ENCODE measurements at regions not wholly inside any gene's neighbourhood (a gene's known extent, or its start where the extent isn't known, plus 50 kb on each side); places are given as distances from the start of the nearest gene placed in this dataset.

GRCh38 chr5:75975496-75975895, 107.7 kb upstream of the SV2C start:
- no peak overlapping the region for H3K4me3 Mint-ChIP-seq
- H3K27me3 Mint-ChIP-seq, result peaks cover 36 to 52% of the 10 kb centered on the region in 2 donors
- no peaks in the 10 kb centered on the region for H3K4me1 Mint-ChIP-seq (ENCODE audit: low read depth in 2 of 2)
- DNase-seq (no peak), ATAC-seq (replicated peaks) (no peak)
- no peaks in the 10 kb centered on the region for H3K36me3 Mint-ChIP-seq (ENCODE audit: insufficient read depth)
- H3K9me3 Mint-ChIP-seq, result peaks cover 0 to 9% of the 10 kb centered on the region in 2 donors
- no peak overlapping the region for H3K27ac Mint-ChIP-seq

- no peak for DNase-seq
- no peak overlapping the region for H3K4me3 Mint-ChIP-seq
- peaks cover 2 to 8% of the 10 kb centered on the region in 2 donors for H3K9me3 Mint-ChIP-seq
- no peaks in the 10 kb centered on the region for H3K4me1 Mint-ChIP-seq (ENCODE audit: low read depth in 2 of 2)
- ATAC-seq (replicated peaks), result no peak
- peaks cover 62 to 63% of the 10 kb centered on the region in 2 donors for H3K27me3 Mint-ChIP-seq
- no peak overlapping the region for H3K27ac Mint-ChIP-seq
- no peaks in the 10 kb centered on the region for H3K36me3 Mint-ChIP-seq (ENCODE audit: insufficient read depth)
These were observed 117.9 kb upstream of the SV2C start for GRCh38 chr5:75965292-75965691.

DNA sequence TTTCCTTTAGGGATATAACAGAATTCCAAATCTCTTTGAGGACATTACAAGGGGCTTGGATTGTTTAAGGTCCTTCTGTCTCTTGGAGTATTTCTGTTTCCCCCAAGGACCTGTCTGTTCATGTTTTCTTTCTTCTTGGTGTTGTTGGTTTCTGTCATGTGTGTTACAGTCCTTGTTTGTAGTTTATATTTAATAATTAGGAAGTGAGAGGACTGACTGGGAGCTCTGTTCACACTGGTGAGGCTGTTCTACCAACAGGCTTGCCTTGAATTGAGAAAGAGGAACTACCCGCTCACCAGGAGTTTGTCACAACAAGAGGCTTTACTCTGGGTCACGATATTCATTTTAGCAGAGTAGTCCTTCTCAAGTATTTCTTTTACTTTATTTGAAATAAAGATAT, 119.2 kb upstream of the SV2C start:
- no peak overlapping the region for H3K27ac Mint-ChIP-seq
- H3K4me3 Mint-ChIP-seq, result no peak overlapping the region
- no peak for ATAC-seq (replicated peaks)

GRCh38 chr5:75963554-75963953, 119.6 kb upstream of the SV2C start:
- Mint-ChIP-seq H3K4me3 (no peak overlapping the region), H3K27me3 (peaks cover 55 to 64% of the 10 kb centered on the region in 2 donors), H3K9me3 (peaks cover 2 to 6% of the 10 kb centered on the region in 2 donors), H3K4me1 (ENCODE audit: low read depth in 2 of 2) (no peaks in the 10 kb centered on the region), H3K27ac (no peak overlapping the region), H3K36me3 (ENCODE audit: insufficient read depth) (no peaks in the 10 kb centered on the region)
- ATAC-seq (replicated peaks) (no peak), DNase-seq (no peak)

More for the DNA sequence above, 119.2 kb upstream of the SV2C start:
- Mint-ChIP-seq H3K9me3 (peaks cover 2 to 8% of the 10 kb centered on the region in 2 donors), H3K27me3 (peaks cover 55 to 61% of the 10 kb centered on the region in 2 donors), H3K36me3 (ENCODE audit: insufficient read depth) (no peaks in the 10 kb centered on the region), H3K4me1 (ENCODE audit: low read depth in 2 of 2) (no peaks in the 10 kb centered on the region)
- no peak for DNase-seq

DNA sequence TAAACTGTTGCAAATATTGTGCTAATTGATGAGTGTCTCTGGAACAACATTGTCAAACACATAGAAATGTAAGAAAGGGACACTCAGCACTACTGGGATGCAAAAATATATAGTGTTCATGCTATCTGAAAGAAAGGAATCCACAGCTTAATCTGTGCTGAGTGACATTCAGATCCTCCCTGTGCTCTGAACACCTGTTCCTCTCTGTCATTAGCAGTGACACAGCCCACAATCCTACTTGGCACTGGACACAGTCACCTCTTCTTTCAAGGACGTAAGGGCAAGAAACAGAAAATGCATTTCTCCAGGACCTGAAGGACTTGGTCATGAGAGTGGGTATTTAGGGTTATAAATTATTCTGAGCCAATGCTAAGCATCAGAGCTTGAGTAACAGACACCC, 121.4 kb upstream of the SV2C start:
- H3K4me3 Mint-ChIP-seq, result no peak overlapping the region
- no peaks in the 10 kb centered on the region for H3K36me3 Mint-ChIP-seq (ENCODE audit: insufficient read depth)
- no peaks in the 10 kb centered on the region for H3K4me1 Mint-ChIP-seq (ENCODE audit: low read depth in 2 of 2)
- peaks cover 52 to 59% of the 10 kb centered on the region in 2 donors for H3K27me3 Mint-ChIP-seq
- H3K27ac Mint-ChIP-seq, result no peak overlapping the region
- no peak for DNase-seq
- H3K9me3 Mint-ChIP-seq, result peaks cover 0 to 4% of the 10 kb centered on the region in 2 donors
- no peak for ATAC-seq (replicated peaks)

DNA sequence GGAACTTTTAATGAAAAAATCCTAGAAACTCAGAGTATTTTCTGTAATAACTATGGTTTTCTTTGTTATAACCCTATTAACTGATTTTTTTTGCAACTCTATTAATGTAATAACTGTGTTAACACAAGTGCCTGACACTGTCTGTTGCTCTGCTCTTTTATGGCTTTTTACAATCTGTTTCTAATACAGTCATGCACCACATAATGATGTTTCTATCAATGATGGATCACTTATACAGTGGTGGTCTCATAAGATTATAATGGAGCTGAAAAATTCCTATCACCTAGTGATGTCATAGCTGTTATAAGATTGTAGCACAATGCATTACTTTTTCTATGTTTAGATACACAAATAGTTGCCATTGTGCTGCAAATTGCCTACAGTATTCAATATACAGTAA, 123.1 kb upstream of the SV2C start:
- ATAC-seq (replicated peaks), result no peak
- peaks cover 47 to 50% of the 10 kb centered on the region in 2 donors for H3K27me3 Mint-ChIP-seq

DNA sequence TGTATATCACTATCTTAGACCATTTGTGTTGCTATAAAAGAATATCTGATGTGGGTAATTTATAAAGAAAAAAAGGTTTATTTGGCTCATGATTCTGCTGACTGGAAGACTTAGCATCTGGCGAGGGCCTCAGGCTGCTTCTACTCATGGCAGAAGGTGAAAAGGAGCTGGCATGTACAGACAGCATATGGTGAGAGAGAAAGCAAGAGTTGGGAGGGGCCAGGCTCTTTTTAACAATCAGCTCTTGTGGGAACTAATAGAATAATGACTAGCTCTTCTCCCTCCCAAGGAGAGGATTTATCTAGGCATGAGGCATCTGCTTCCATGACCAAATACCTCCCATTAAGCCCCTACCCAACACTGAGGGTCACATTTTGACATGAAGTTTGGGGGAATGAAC, 130.2 kb upstream of the SV2C start:
- DNase-seq (no peak), ATAC-seq (replicated peaks) (no peak)
- no peak overlapping the region for H3K4me3 Mint-ChIP-seq
- peaks cover 29 to 33% of the 10 kb centered on the region in 2 donors for H3K27me3 Mint-ChIP-seq
- H3K36me3 Mint-ChIP-seq (ENCODE audit: insufficient read depth), result no peaks in the 10 kb centered on the region
- no peaks in the 10 kb centered on the region for H3K4me1 Mint-ChIP-seq (ENCODE audit: low read depth in 2 of 2)
- H3K27ac Mint-ChIP-seq, result no peak overlapping the region
- H3K9me3 Mint-ChIP-seq, result peaks cover 3 to 7% of the 10 kb centered on the region in 2 donors

More for the DNA sequence above, 123.1 kb upstream of the SV2C start:
- Mint-ChIP-seq H3K27ac (no peak overlapping the region), H3K4me1 (ENCODE audit: low read depth in 2 of 2) (no peaks in the 10 kb centered on the region), H3K36me3 (ENCODE audit: insufficient read depth) (no peaks in the 10 kb centered on the region), H3K9me3 (peaks cover 0 to 7% of the 10 kb centered on the region in 2 donors), H3K4me3 (no peak overlapping the region)
- no peak for DNase-seq

DNA sequence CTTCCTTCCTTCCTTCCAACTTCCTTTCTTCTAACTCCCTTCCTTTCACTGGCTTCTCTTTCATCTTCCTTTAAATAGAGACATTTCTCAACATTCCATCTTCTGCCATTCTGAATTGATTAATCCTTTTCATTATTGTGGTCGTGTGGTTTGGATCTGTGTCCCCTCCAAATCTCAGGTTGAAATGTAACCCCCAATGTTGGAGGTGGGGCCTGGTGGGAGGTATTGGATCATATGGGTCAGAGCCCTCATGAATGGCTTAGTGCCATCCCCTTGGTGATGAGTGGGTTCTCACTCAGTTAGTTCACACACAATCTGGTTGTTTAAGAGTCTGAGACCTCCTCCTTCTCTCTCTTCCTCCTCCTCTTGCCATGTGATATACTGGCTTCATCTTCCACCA, 130.9 kb upstream of the SV2C start:
- Mint-ChIP-seq H3K27ac (no peak overlapping the region), H3K27me3 (peaks cover 36 to 38% of the 10 kb centered on the region in 2 donors), H3K4me3 (no peak overlapping the region), H3K4me1 (ENCODE audit: low read depth in 2 of 2) (no peaks in the 10 kb centered on the region), H3K9me3 (peaks cover 3 to 7% of the 10 kb centered on the region in 2 donors), H3K36me3 (ENCODE audit: insufficient read depth) (no peaks in the 10 kb centered on the region)
- ATAC-seq (replicated peaks), result no peak
- DNase-seq, result no peak

DNA sequence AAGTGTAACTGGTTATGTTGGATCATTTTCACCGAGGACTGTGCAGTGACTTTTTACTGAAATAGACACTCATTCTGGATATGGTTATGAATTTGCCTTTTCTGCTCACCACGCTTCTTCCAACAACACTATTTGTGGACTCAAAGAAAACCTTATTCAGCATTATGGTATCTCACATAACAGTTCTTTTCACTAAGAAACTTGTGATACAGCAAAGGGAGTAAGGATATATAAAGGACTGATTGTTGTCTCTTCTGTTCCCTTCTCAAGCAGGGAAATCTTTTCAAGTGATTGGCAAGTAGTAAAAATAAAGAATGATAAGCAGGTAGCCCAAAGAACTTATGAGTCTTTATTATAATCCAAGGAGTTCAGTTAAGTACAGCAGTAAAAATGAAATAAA, 131.5 kb upstream of the SV2C start:
- ATAC-seq (replicated peaks), result no peak
- H3K4me3 Mint-ChIP-seq, result no peak overlapping the region
- peaks cover 38 to 44% of the 10 kb centered on the region in 2 donors for H3K27me3 Mint-ChIP-seq

GRCh38 chr5:75951158-75951557, 132.0 kb upstream of the SV2C start:
- DNase-seq (no peak), ATAC-seq (replicated peaks) (no peak)
- H3K27me3 Mint-ChIP-seq, result peaks cover 43 to 49% of the 10 kb centered on the region in 2 donors
- H3K27ac Mint-ChIP-seq, result no peak overlapping the region
- no peaks in the 10 kb centered on the region for H3K36me3 Mint-ChIP-seq (ENCODE audit: insufficient read depth)
- H3K9me3 Mint-ChIP-seq, result peaks cover 0 to 3% of the 10 kb centered on the region in 2 donors
- no peaks in the 10 kb centered on the region for H3K4me1 Mint-ChIP-seq (ENCODE audit: low read depth in 2 of 2)
- H3K4me3 Mint-ChIP-seq, result no peak overlapping the region

More for the DNA sequence above, 131.5 kb upstream of the SV2C start:
- no peaks in the 10 kb centered on the region for H3K36me3 Mint-ChIP-seq (ENCODE audit: insufficient read depth)
- no peak overlapping the region for H3K27ac Mint-ChIP-seq
- no peak for DNase-seq
- H3K9me3 Mint-ChIP-seq, result peaks cover 3% of the 10 kb centered on the region in 2 donors
- H3K4me1 Mint-ChIP-seq (ENCODE audit: low read depth in 2 of 2), result no peaks in the 10 kb centered on the region

- no peak overlapping the region for H3K4me3 Mint-ChIP-seq
- peaks cover 0 to 3% of the 10 kb centered on the region in 2 donors for H3K9me3 Mint-ChIP-seq
- H3K27ac Mint-ChIP-seq, result no peak overlapping the region
- no peaks in the 10 kb centered on the region for H3K36me3 Mint-ChIP-seq (ENCODE audit: insufficient read depth)
- no peaks in the 10 kb centered on the region for H3K4me1 Mint-ChIP-seq (ENCODE audit: low read depth in 2 of 2)
- peaks cover 32 to 41% of the 10 kb centered on the region in 2 donors for H3K27me3 Mint-ChIP-seq
- ATAC-seq (replicated peaks) (no peak), DNase-seq (no peak)
These were observed 134.7 kb upstream of the SV2C start for GRCh38 chr5:75948438-75948837.

GRCh38 chr5:75940418-75940817, 142.8 kb upstream of the SV2C start:
- Mint-ChIP-seq H3K4me1 (ENCODE audit: low read depth in 2 of 2) (no peaks in the 10 kb centered on the region), H3K4me3 (no peak overlapping the region), H3K27ac (no peak overlapping the region), H3K27me3 (peaks cover 8 to 21% of the 10 kb centered on the region in 2 donors), H3K9me3 (no peaks in the 10 kb centered on the region), H3K36me3 (ENCODE audit: insufficient read depth) (no peaks in the 10 kb centered on the region)
- ATAC-seq (replicated peaks), result no peak
- no peak for DNase-seq

- Mint-ChIP-seq H3K36me3 (ENCODE audit: insufficient read depth) (peaks cover 6% of the 10 kb centered on the region), H3K27me3 (peaks cover 37 to 48% of the 10 kb centered on the region in 2 donors), H3K9me3 (no peaks in the 10 kb centered on the region), H3K4me1 (ENCODE audit: low read depth in 2 of 2) (no peaks in the 10 kb centered on the region), H3K27ac (no peak overlapping the region), H3K4me3 (no peak overlapping the region)
- ATAC-seq (replicated peaks) (no peak), DNase-seq (no peak)
These were observed 147.6 kb upstream of the SV2C start for GRCh38 chr5:75935572-75935971.

DNA sequence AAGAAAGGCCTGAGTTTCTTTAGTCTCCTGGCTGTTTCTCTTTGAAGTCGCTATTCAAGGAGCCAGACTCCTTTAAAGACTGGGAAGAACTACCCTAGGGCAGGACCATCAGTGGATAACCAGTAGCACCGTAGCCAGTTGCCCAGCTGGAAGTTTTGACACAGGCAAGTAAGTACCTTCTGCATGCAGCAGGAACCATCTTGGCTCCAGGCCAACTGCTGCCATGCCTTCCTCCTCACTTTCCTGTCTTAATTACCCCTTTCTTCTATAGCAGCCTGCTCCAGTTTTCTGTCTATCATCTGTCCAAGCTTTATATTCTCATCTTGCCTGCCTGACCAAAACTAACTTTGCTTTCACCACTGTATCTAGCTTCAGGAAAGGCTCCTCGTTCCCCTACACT, 149.7 kb upstream of the SV2C start:
- no peak overlapping the region for H3K27ac Mint-ChIP-seq
- no peaks in the 10 kb centered on the region for H3K9me3 Mint-ChIP-seq
- peaks cover 6% of the 10 kb centered on the region for H3K36me3 Mint-ChIP-seq (ENCODE audit: insufficient read depth)
- DNase-seq (no peak), ATAC-seq (replicated peaks) (no peak)
- H3K4me1 Mint-ChIP-seq (ENCODE audit: low read depth in 2 of 2), result no peaks in the 10 kb centered on the region
- H3K4me3 Mint-ChIP-seq, result no peak overlapping the region
- peaks cover 40 to 52% of the 10 kb centered on the region in 2 donors for H3K27me3 Mint-ChIP-seq

- peaks cover 6% of the 10 kb centered on the region for H3K36me3 Mint-ChIP-seq (ENCODE audit: insufficient read depth)
- DNase-seq (no peak), ATAC-seq (replicated peaks) (no peak)
These were observed 152.0 kb upstream of the SV2C start for GRCh38 chr5:75931175-75931574.

More at GRCh38 chr5:75931175-75931574, 152.0 kb upstream of the SV2C start:
- Mint-ChIP-seq H3K4me1 (ENCODE audit: low read depth in 2 of 2) (no peaks in the 10 kb centered on the region), H3K4me3 (no peak overlapping the region), H3K9me3 (no peaks in the 10 kb centered on the region), H3K27me3 (peaks cover 41 to 47% of the 10 kb centered on the region in 2 donors), H3K27ac (no peak overlapping the region)

Measured in effector memory CD8-positive, alpha-beta T cell (primary cell).